OCI-LY7 (cell line): ENCODE measurements at regions not wholly inside any gene's neighbourhood (a gene's known extent, or its start where the extent isn't known, plus 50 kb on each side); places are given as distances from the start of the nearest gene placed in this dataset.

Source experiments
- CTCF ChIP-seq: fragments of 200-600 bp; sonication (generic); conservative IDR thresholded peaks from 2 replicates; pipeline ENCODE4 v1.5.1; 2014; ENCODE audit warnings: mild to moderate bottlenecking, antibody characterized with exemption, low read length, moderate library complexity, mixed read lengths
- EZH2phosphoT487 ChIP-seq: fragments of 200-600 bp; sonication (generic); IDR thresholded peaks from 2 replicates; pipeline ENCODE4 v1.6.1; 2018; ENCODE audit warnings: low read depth, borderline replicate concordance, mild to moderate bottlenecking, mixed run types, antibody characterized with exemption, low read length, moderate library complexity, mixed read lengths

GRCh38 chr11:112784323-112785073 lies 176.7 kb upstream of the NCAM1 start:
- no peak for TF ChIP-seq CTCF
- no peak for TF ChIP-seq EZH2phosphoT487
